Left lobe of liver (tissue), 2 donors: ENCODE measurements at regions not wholly inside any gene's neighbourhood (a gene's known extent, or its start where the extent isn't known, plus 50 kb on each side); places are given as distances from the start of the nearest gene placed in this dataset.

ENCODE experiments used
- ATAC-seq: fragments of 200-7000 bp; cut with Tn5 transposase; one replicate; pipeline ENCODE4 v1.9.1; 2020; ENCODE audit warnings: mild to moderate bottlenecking, moderate library complexity
- DNase-seq: peaks from one replicate; pipeline ENCODE4 v3.0.0-alpha.2; 2020; ENCODE audit warnings: low spot score
- donor health status: DM: no; HTN: no; CAD: no; lungs with moderate emphysema.
- donor health status: DM: no; HTN: yes; CAD: no.

GRCh38 chr3:124563376-124563775 lies 166.9 kb upstream of the UMPS start:
- DNase-seq = no peak
- no peak for ATAC-seq

GRCh38 chr3:124565013-124565412 lies 165.2 kb upstream of the UMPS start:
- ATAC-seq = peak; percentile 94

GRCh38 chr3:124565551-124565950 lies 164.7 kb upstream of the UMPS start:
- ATAC-seq = no peak
- no peak for DNase-seq

More at GRCh38 chr3:124565013-124565412, 165.2 kb upstream of the UMPS start:
- peak; percentile 76 for DNase-seq

- no peak for ATAC-seq
Measured at GRCh38 chr3:124566701-124567100, 163.6 kb upstream of the UMPS start.

GRCh38 chr3:124567179-124567578 lies 163.1 kb upstream of the UMPS start:
- no peak for ATAC-seq

More at GRCh38 chr3:124566701-124567100, 163.6 kb upstream of the UMPS start:
- DNase-seq = no peak

GRCh38 chr3:124569761-124570160 lies 160.5 kb upstream of the UMPS start:
- peak; percentile 88 for ATAC-seq
- peak; percentile 69 for DNase-seq

More at GRCh38 chr3:124567179-124567578, 163.1 kb upstream of the UMPS start:
- no peak for DNase-seq

GRCh38 chr3:124570232-124570631 lies 160.0 kb upstream of the UMPS start:
- no peak for ATAC-seq
- DNase-seq = no peak

- no peak for DNase-seq
Measured at GRCh38 chr3:124572851-124573405, 157.3 kb upstream of the UMPS start.

GRCh38 chr3:124574012-124574411 lies 156.2 kb upstream of the UMPS start:
- DNase-seq = no peak
- ATAC-seq = no peak

More at GRCh38 chr3:124572851-124573405, 157.3 kb upstream of the UMPS start:
- ATAC-seq = no peak

- DNase-seq (no peak), ATAC-seq (peak; percentile 89)
Measured at GRCh38 chr3:124576565-124577493, 153.4 kb upstream of the UMPS start.

GRCh38 chr3:124577494-124578167 lies 152.6 kb upstream of the UMPS start:
- no peak for DNase-seq
- ATAC-seq = no peak

- DNase-seq = no peak
- ATAC-seq = no peak
Measured at GRCh38 chr3:124579641-124580040, 150.6 kb upstream of the UMPS start.

GRCh38 chr3:124582196-124582595 lies 148.1 kb upstream of the UMPS start:
- no peak for ATAC-seq
- no peak for DNase-seq

- DNase-seq = no peak
- no peak for ATAC-seq
Measured at GRCh38 chr3:124582621-124583395, 147.4 kb upstream of the UMPS start.

GRCh38 chr3:124584245-124584551 lies 146.1 kb upstream of the UMPS start:
- ATAC-seq (no peak), DNase-seq (no peak)

- ATAC-seq (peak; percentile 97), DNase-seq (peak; percentile 97)
Measured at GRCh38 chr3:124584552-124585391, 145.5 kb upstream of the UMPS start.

GRCh38 chr3:124586126-124587052 lies 143.9 kb upstream of the UMPS start:
- DNase-seq = no peak
- ATAC-seq = peak; percentile 9

GRCh38 chr3:124587053-124587408 lies 143.2 kb upstream of the UMPS start:
- no peak for ATAC-seq

GRCh38 chr3:124588036-124588435 lies 142.2 kb upstream of the UMPS start:
- DNase-seq (no peak), ATAC-seq (no peak)

More at GRCh38 chr3:124587053-124587408, 143.2 kb upstream of the UMPS start:
- DNase-seq = no peak
